ENCODE measurements at regions not wholly inside any gene's neighbourhood (a gene's known extent, or its start where the extent isn't known, plus 50 kb on each side); places are given as distances from the start of the nearest gene placed in this dataset.

DNA sequence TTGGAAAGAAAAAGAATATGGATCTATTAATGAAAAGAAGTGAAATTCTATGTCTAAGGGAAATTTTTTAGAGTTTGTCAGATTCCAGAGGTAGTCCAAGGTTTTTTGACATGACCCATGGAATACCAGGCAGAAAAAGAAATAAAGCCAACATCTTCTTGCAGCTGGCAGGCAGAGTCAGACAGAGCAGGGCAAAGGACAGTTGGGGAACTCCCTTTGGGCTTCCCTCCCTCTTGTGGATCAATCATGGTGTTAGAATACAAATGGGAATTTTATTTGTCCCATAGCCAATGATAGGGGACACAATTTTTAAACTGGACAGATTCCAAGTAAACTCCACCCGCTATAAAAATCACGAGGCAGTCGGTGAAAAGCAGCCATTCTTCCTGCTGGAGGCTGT lies 92.1 kb upstream of the TAB2 start:
- no peak for DNase-seq
- H4K20me1 ChIP-seq (ENCODE audit: insufficient read depth, low read depth, low read length) = no peaks in the 10 kb centered on the region
- H3K4me1 ChIP-seq (ENCODE audit: low read length) = no peaks in the 10 kb centered on the region

DNA sequence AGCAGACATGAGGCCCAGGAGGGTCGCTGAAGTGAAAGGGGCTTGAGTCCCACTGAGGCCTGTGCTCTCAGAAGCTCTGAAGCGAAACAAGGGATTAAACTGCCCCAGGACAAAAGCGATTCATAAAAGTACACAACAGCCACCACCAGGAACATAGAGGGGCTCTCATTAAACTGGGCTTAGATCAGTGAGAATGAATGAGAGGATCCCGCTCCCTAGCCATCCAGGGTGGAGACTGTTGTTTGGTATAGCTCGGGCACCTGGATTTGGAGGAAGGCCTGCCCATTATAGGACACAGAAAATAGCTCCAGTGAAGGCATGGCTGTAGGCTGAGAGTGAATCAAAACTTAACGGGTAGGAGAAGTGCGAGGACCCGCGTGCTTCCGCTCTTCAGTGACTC lies 91.6 kb upstream of the TAB2 start:
- Histone ChIP-seq H3K4me2 (ENCODE audit: low read depth, low read length, poor library complexity, severe bottlenecking) (no peak overlapping the region), H2AFZ (ENCODE audit: low read length) (no peak overlapping the region), H3K36me3 (ENCODE audit: insufficient read depth, low read length) (no peaks in the 10 kb centered on the region), H3K4me3 (ENCODE audit: low read length) (no peak overlapping the region), H3K27me3 (ENCODE audit: low read length) (no peaks in the 10 kb centered on the region), H3K9me3 (ENCODE audit: low read length) (no peaks in the 10 kb centered on the region), H3K27ac (ENCODE audit: low read length) (no peak overlapping the region), H3K4me1 (ENCODE audit: low read length) (no peaks in the 10 kb centered on the region), H3K9ac (ENCODE audit: low read length) (no peak overlapping the region), H3K9me2 (replicated peaks; ENCODE audit: insufficient read depth, low read length) (no peaks in the 10 kb centered on the region), H3K79me2 (ENCODE audit: low read length) (no peaks in the 10 kb centered on the region), H4K20me1 (ENCODE audit: insufficient read depth, low read depth, low read length) (no peaks in the 10 kb centered on the region)
- no peak for DNase-seq

More for the DNA sequence above, 92.1 kb upstream of the TAB2 start:
- no peaks in the 10 kb centered on the region for H3K36me3 ChIP-seq (ENCODE audit: insufficient read depth, low read length)
- no peak overlapping the region for H3K4me2 ChIP-seq (ENCODE audit: low read depth, low read length, poor library complexity, severe bottlenecking)
- no peaks in the 10 kb centered on the region for H3K79me2 ChIP-seq (ENCODE audit: low read length)
- H3K4me3 ChIP-seq (ENCODE audit: low read length) = no peak overlapping the region
- no peak overlapping the region for H2AFZ ChIP-seq (ENCODE audit: low read length)
- H3K27me3 ChIP-seq (ENCODE audit: low read length) = no peaks in the 10 kb centered on the region
- H3K9me3 ChIP-seq (ENCODE audit: low read length) = no peaks in the 10 kb centered on the region
- no peaks in the 10 kb centered on the region for H3K9me2 ChIP-seq (replicated peaks; ENCODE audit: insufficient read depth, low read length)
- no peak overlapping the region for H3K27ac ChIP-seq (ENCODE audit: low read length)
- no peak overlapping the region for H3K9ac ChIP-seq (ENCODE audit: low read length)

DNA sequence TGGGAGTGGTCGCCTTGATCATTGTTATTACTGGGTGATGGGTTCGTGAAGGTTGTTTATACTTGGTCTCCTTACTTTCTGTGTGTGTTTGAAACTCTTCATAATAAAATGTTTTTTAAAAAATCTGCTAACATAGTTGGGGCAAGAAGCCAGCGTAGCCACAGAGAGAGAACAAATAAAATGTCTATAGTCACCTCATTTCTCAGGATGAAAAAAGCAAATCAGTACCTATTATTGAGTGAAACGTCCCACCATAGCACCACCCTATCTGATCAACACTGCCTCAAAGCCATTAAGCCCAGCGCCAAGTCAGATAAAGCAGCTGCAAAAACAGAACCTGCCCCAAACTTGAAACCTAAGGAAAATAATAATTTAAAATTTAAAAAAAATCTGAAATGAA lies 89.7 kb upstream of the TAB2 start:
- H3K36me3 ChIP-seq (ENCODE audit: insufficient read depth, low read length) = no peaks in the 10 kb centered on the region
- no peaks in the 10 kb centered on the region for H3K27me3 ChIP-seq (ENCODE audit: low read length)
- H3K4me1 ChIP-seq (ENCODE audit: low read length) = no peaks in the 10 kb centered on the region
- H2AFZ ChIP-seq (ENCODE audit: low read length) = no peak overlapping the region
- no peak for DNase-seq
- H3K27ac ChIP-seq (ENCODE audit: low read length) = no peak overlapping the region
- H3K9me2 ChIP-seq (replicated peaks; ENCODE audit: insufficient read depth, low read length) = no peaks in the 10 kb centered on the region
- H3K9ac ChIP-seq (ENCODE audit: low read length) = no peak overlapping the region
- no peak overlapping the region for H3K4me2 ChIP-seq (ENCODE audit: low read depth, low read length, poor library complexity, severe bottlenecking)
- no peaks in the 10 kb centered on the region for H3K9me3 ChIP-seq (ENCODE audit: low read length)
- H3K4me3 ChIP-seq (ENCODE audit: low read length) = no peak overlapping the region
- no peaks in the 10 kb centered on the region for H3K79me2 ChIP-seq (ENCODE audit: low read length)
- H4K20me1 ChIP-seq (ENCODE audit: insufficient read depth, low read depth, low read length) = no peaks in the 10 kb centered on the region

DNA sequence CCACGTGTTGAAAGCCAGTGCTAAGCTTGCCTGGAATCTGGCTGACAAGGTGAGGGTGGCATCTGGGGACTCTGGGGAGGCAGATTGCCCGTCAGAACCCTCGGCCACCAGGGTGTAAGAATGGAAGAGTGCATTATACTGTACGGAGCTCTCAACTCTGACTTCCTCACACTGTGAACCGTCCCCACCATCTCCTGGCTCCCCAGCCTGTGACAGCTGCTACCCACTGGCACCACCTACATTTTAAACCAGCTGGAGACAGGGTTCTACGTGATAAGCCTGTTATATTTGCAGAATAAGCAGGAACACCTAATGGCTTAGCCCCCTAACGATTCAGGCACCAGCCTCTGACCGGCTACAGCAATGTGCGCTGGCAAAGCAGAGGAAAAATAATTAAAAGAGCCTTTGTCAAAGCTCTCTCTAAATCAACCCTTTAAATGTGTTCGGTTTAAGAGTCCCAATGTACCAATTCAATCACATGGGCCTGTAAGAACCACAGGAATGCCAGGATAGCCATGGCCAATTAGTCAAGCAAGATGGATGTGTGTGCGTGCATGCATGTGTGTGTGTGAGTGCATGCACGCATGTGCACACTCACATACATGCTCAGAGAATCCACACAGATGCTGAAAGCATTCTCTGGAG lies 89.1 kb upstream of the TAB2 start:
- Histone ChIP-seq H3K4me1 (ENCODE audit: low read length) (no peaks in the 10 kb centered on the region), H2AFZ (ENCODE audit: low read length) (no peak overlapping the region), H3K79me2 (ENCODE audit: low read length) (no peaks in the 10 kb centered on the region), H3K9me2 (replicated peaks; ENCODE audit: insufficient read depth, low read length) (no peaks in the 10 kb centered on the region), H3K36me3 (ENCODE audit: insufficient read depth, low read length) (no peaks in the 10 kb centered on the region), H3K9me3 (ENCODE audit: low read length) (no peaks in the 10 kb centered on the region), H3K4me2 (ENCODE audit: low read depth, low read length, poor library complexity, severe bottlenecking) (no peak overlapping the region), H3K27ac (ENCODE audit: low read length) (no peak overlapping the region), H4K20me1 (ENCODE audit: insufficient read depth, low read depth, low read length) (no peaks in the 10 kb centered on the region), H3K27me3 (ENCODE audit: low read length) (no peaks in the 10 kb centered on the region), H3K4me3 (ENCODE audit: low read length) (no peak overlapping the region), H3K9ac (ENCODE audit: low read length) (no peak overlapping the region)
- DNase-seq = no peak

DNA sequence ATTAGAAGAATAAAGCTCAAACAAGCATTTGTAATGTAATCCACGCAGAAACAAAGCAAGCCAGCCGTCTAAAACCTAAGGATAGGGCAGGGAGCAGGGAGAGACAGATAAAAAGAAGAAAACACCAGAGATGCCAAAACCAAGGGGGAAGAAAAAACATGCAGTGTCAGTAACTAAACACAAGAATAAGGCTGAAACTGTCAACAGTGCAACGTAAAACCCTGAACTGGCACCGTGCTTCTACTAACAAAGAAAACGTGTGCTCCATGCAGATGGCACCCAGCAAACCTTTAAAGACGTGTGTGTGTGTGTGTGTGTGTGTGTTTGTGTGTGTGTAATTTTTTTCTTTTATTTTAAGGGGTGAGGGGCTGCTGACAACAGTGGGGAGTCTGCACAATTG lies 88.4 kb upstream of the TAB2 start:
- Histone ChIP-seq H2AFZ (ENCODE audit: low read length) (no peak overlapping the region), H3K9me3 (ENCODE audit: low read length) (no peaks in the 10 kb centered on the region), H3K79me2 (ENCODE audit: low read length) (no peaks in the 10 kb centered on the region), H3K36me3 (ENCODE audit: insufficient read depth, low read length) (no peaks in the 10 kb centered on the region), H3K4me1 (ENCODE audit: low read length) (no peaks in the 10 kb centered on the region), H3K4me2 (ENCODE audit: low read depth, low read length, poor library complexity, severe bottlenecking) (no peak overlapping the region), H3K27me3 (ENCODE audit: low read length) (no peaks in the 10 kb centered on the region), H3K27ac (ENCODE audit: low read length) (no peak overlapping the region), H3K9ac (ENCODE audit: low read length) (no peak overlapping the region), H3K4me3 (ENCODE audit: low read length) (no peak overlapping the region), H3K9me2 (replicated peaks; ENCODE audit: insufficient read depth, low read length) (no peaks in the 10 kb centered on the region), H4K20me1 (ENCODE audit: insufficient read depth, low read depth, low read length) (no peaks in the 10 kb centered on the region)
- no peak for DNase-seq

- H3K9ac ChIP-seq (ENCODE audit: low read length) = no peak overlapping the region
- no peak overlapping the region for H2AFZ ChIP-seq (ENCODE audit: low read length)
- H4K20me1 ChIP-seq (ENCODE audit: insufficient read depth, low read depth, low read length) = no peaks in the 10 kb centered on the region
- H3K36me3 ChIP-seq (ENCODE audit: insufficient read depth, low read length) = no peaks in the 10 kb centered on the region
- no peaks in the 10 kb centered on the region for H3K79me2 ChIP-seq (ENCODE audit: low read length)
- H3K27ac ChIP-seq (ENCODE audit: low read length) = no peak overlapping the region
- H3K27me3 ChIP-seq (ENCODE audit: low read length) = no peaks in the 10 kb centered on the region
- no peaks in the 10 kb centered on the region for H3K9me3 ChIP-seq (ENCODE audit: low read length)
- DNase-seq = no peak
- no peaks in the 10 kb centered on the region for H3K9me2 ChIP-seq (replicated peaks; ENCODE audit: insufficient read depth, low read length)
- H3K4me1 ChIP-seq (ENCODE audit: low read length) = no peaks in the 10 kb centered on the region
- no peak overlapping the region for H3K4me3 ChIP-seq (ENCODE audit: low read length)
- H3K4me2 ChIP-seq (ENCODE audit: low read depth, low read length, poor library complexity, severe bottlenecking) = no peak overlapping the region
Observed at GRCh38 chr6:149230712-149231460, 86.6 kb upstream of the TAB2 start.

- H2AFZ ChIP-seq (ENCODE audit: low read length) = no peak overlapping the region
- no peak overlapping the region for H3K9ac ChIP-seq (ENCODE audit: low read length)
Observed at GRCh38 chr6:149231778-149232177, 85.7 kb upstream of the TAB2 start.

DNA sequence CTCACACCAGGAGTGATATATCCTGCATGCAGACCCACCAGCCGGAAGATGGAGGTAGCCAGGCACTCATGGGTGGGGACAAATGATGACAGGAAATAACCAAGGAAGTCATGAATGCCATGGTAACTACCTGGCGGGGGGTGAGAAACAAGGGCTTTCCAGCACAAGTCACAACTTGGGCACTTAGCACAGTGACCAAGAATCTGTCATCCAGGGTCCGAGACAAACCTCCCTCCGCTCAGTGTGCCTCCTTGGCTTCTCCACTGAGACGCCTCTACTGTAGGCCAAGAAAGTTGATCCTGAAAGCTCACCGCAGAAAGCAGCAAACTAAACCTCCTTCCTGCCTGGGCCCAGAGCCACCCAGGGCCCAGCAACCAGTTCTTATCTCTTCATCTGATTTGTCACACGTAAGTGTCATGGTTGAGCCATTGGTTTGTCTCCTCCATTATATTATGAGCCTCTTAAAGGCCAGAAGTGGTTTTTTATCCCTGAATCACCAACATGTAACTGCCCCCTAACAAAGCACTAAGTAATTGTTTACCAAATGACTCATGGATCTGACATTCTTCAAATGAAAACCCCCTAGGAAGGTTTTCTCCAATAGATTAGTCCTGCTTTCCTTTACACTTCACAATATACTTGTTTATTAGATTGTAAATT lies 84.3 kb upstream of the TAB2 start:
- Histone ChIP-seq H4K20me1 (ENCODE audit: insufficient read depth, low read depth, low read length) (no peaks in the 10 kb centered on the region), H3K4me3 (ENCODE audit: low read length) (no peak overlapping the region), H3K36me3 (ENCODE audit: insufficient read depth, low read length) (no peaks in the 10 kb centered on the region), H3K27me3 (ENCODE audit: low read length) (no peaks in the 10 kb centered on the region), H3K9me3 (ENCODE audit: low read length) (no peaks in the 10 kb centered on the region), H3K4me1 (ENCODE audit: low read length) (no peaks in the 10 kb centered on the region), H3K4me2 (ENCODE audit: low read depth, low read length, poor library complexity, severe bottlenecking) (no peak overlapping the region), H2AFZ (ENCODE audit: low read length) (no peak overlapping the region), H3K27ac (ENCODE audit: low read length) (no peak overlapping the region), H3K79me2 (ENCODE audit: low read length) (no peaks in the 10 kb centered on the region), H3K9ac (ENCODE audit: low read length) (no peak overlapping the region), H3K9me2 (replicated peaks; ENCODE audit: insufficient read depth, low read length) (no peaks in the 10 kb centered on the region)
- DNase-seq = no peak

More at GRCh38 chr6:149231778-149232177, 85.7 kb upstream of the TAB2 start:
- no peak for DNase-seq
- H3K4me2 ChIP-seq (ENCODE audit: low read depth, low read length, poor library complexity, severe bottlenecking) = no peak overlapping the region
- no peaks in the 10 kb centered on the region for H3K36me3 ChIP-seq (ENCODE audit: insufficient read depth, low read length)
- no peak overlapping the region for H3K27ac ChIP-seq (ENCODE audit: low read length)
- no peaks in the 10 kb centered on the region for H3K9me2 ChIP-seq (replicated peaks; ENCODE audit: insufficient read depth, low read length)
- no peaks in the 10 kb centered on the region for H3K9me3 ChIP-seq (ENCODE audit: low read length)
- H3K4me1 ChIP-seq (ENCODE audit: low read length) = no peaks in the 10 kb centered on the region
- no peaks in the 10 kb centered on the region for H3K27me3 ChIP-seq (ENCODE audit: low read length)
- no peaks in the 10 kb centered on the region for H4K20me1 ChIP-seq (ENCODE audit: insufficient read depth, low read depth, low read length)
- no peak overlapping the region for H3K4me3 ChIP-seq (ENCODE audit: low read length)
- no peaks in the 10 kb centered on the region for H3K79me2 ChIP-seq (ENCODE audit: low read length)

Data from Karpas-422 (cell line).